IMR-90 (cell line): ENCODE measurements at regions not wholly inside any gene's neighbourhood (a gene's known extent, or its start where the extent isn't known, plus 50 kb on each side); places are given as distances from the start of the nearest gene placed in this dataset.

Experiments used
- ATAC-seq: fragments of 200-7000 bp; cut with Tn5 transposase; 2 replicates; pipeline ENCODE4 v1.9.1; 2020; ENCODE audit warnings: low read depth, mild to moderate bottlenecking, moderate library complexity
- BruUV-seq: library from RNA; stranded (reverse); fragments of 400-500 nt; replicated peaks from 2 replicates; lab custom pipeline; 2021; lab: Mats Ljungman, UMichigan
- CTCF ChIA-PET: fragments of 300-600 bp; formaldehyde crosslinking; extraction: SDS; loops from one replicate; lab custom pipeline; 2021; ENCODE audit warnings: antibody characterized with exemption; lab: Yijun Ruan, JAX
- POLR2A ChIA-PET: fragments of 300-600 bp; sonication (Branson Sonifier 250); formaldehyde crosslinking; loops from one replicate; lab custom pipeline; 2022; ENCODE audit warnings: antibody characterized with exemption; ENCODE audit not compliant: unreplicated experiment; lab: Charles Lee
- DNase-seq: peaks from one replicate; pipeline ENCODE4 v3.0.0; 2013
- H2AFZ ChIP-seq: replicated peaks from 2 replicates; pipeline ENCODE3; 2013; ENCODE audit warnings: low read length, mild to moderate bottlenecking; ENCODE audit not compliant: poor library complexity
- H2AK5ac ChIP-seq: 2 replicates; pipeline ENCODE4 v1.6.1; 2013; ENCODE audit warnings: low read depth, low read length, inconsistent platforms
- H2AK9ac ChIP-seq: replicated peaks from 2 replicates; pipeline ENCODE3; 2013; ENCODE audit warnings: mild to moderate bottlenecking, low read depth, low read length, moderate library complexity; ENCODE audit not compliant: poor library complexity
- H2BK120ac ChIP-seq: 2 replicates; pipeline ENCODE4 v1.6.1; 2013; ENCODE audit warnings: low read depth, low read length, inconsistent platforms
- H2BK15ac ChIP-seq: 3 replicates; pipeline ENCODE4 v1.6.1; 2013; ENCODE audit warnings: low read depth, low read length, inconsistent platforms
- H2BK20ac ChIP-seq: 2 replicates; pipeline ENCODE4 v1.6.1; 2013; ENCODE audit warnings: low read depth, mild to moderate bottlenecking, inconsistent platforms, low read length, moderate library complexity
- H2BK5ac ChIP-seq: 2 replicates; pipeline ENCODE4 v1.6.1; 2013; ENCODE audit warnings: mild to moderate bottlenecking, low read depth, low read length, inconsistent platforms; ENCODE audit not compliant: poor library complexity, severe bottlenecking
- H3K14ac ChIP-seq: replicated peaks from 2 replicates; pipeline ENCODE4 v1.6.1; 2013; ENCODE audit warnings: low read depth, low read length, inconsistent platforms
- H3K18ac ChIP-seq: 2 replicates; pipeline ENCODE4 v1.6.1; 2013; ENCODE audit warnings: low read depth, low read length, control low read depth
- H3K23ac ChIP-seq: 2 replicates; pipeline ENCODE4 v1.6.1; 2013; ENCODE audit warnings: low read depth, low read length, inconsistent platforms
- H3K27ac ChIP-seq: 2 replicates; pipeline ENCODE4 v1.5.1; 2013; ENCODE audit warnings: mild to moderate bottlenecking, control low read depth, low read length; ENCODE audit not compliant: insufficient read depth
- H3K27me3 ChIP-seq: 2 replicates; pipeline ENCODE4 v1.6.1; 2013; ENCODE audit warnings: low read length; ENCODE audit not compliant: control insufficient read depth, insufficient read depth
- H3K36me3 ChIP-seq: 2 replicates; pipeline ENCODE4 v1.6.1; 2013; ENCODE audit warnings: low read length, mixed read lengths; ENCODE audit not compliant: control insufficient read depth, insufficient read depth
- H3K4ac ChIP-seq: 2 replicates; pipeline ENCODE4 v1.6.1; 2013; ENCODE audit warnings: low read depth, low read length, inconsistent platforms
- H3K4me1 ChIP-seq: 2 replicates; pipeline ENCODE4 v1.6.1; 2013; ENCODE audit warnings: low read length, mixed read lengths; ENCODE audit not compliant: control insufficient read depth, insufficient read depth
- H3K4me2 ChIP-seq: 2 replicates; pipeline ENCODE4 v1.6.1; 2013; ENCODE audit warnings: low read depth, mild to moderate bottlenecking, control low read depth, low read length, moderate library complexity
- H3K4me3 ChIP-seq: 2 replicates; pipeline ENCODE4 v1.5.1; 2013; ENCODE audit warnings: low read depth, mild to moderate bottlenecking, control low read depth, low read length, moderate library complexity; ENCODE audit not compliant: insufficient read depth
- H3K56ac ChIP-seq: 2 replicates; pipeline ENCODE4 v1.6.1; 2013; ENCODE audit warnings: low read length, inconsistent platforms; ENCODE audit not compliant: insufficient read depth; ENCODE audit errors: extremely low read depth
- H3K79me1 ChIP-seq, 2 experiments: 2 replicates each; pipeline ENCODE4 v1.6.1; 2013; ENCODE audit warnings: low read length in 2 of 2, inconsistent platforms in 1 of 2, low read depth in 1 of 2
- H3K9ac ChIP-seq: 2 replicates; pipeline ENCODE4 v1.6.1; 2013; ENCODE audit warnings: low read depth, low read length, control low read depth
- H3K9me1 ChIP-seq: 2 replicates; pipeline ENCODE4 v1.6.1; 2013; ENCODE audit warnings: low read length, inconsistent platforms; ENCODE audit not compliant: insufficient read depth
- H3K9me3 ChIP-seq: 2 replicates; pipeline ENCODE4 v1.6.1; 2013; ENCODE audit warnings: low read length; ENCODE audit not compliant: control insufficient read depth, insufficient read depth
- H4K20me1 ChIP-seq: 2 replicates; pipeline ENCODE4 v1.6.1; 2013; ENCODE audit warnings: low read length, inconsistent platforms; ENCODE audit not compliant: insufficient read depth
- H4K5ac ChIP-seq: 2 replicates; pipeline ENCODE4 v1.6.1; 2013; ENCODE audit warnings: mild to moderate bottlenecking, low read depth, low read length, control low read depth
- H4K8ac ChIP-seq, 2 experiments: 2 replicates each; pipeline ENCODE4 v1.6.1; 2013; ENCODE audit warnings: low read depth in 2 of 2, low read length in 2 of 2, control low read depth in 1 of 2, inconsistent platforms in 1 of 2
- H4K91ac ChIP-seq: 2 replicates; pipeline ENCODE4 v1.6.1; 2013; ENCODE audit warnings: low read depth, low read length, inconsistent platforms; ENCODE audit not compliant: insufficient read depth
- BHLHE40 ChIP-seq: fragments of 150-350 bp; IDR thresholded peaks from 2 replicates; pipeline ENCODE4 v1.6.1; 2016; ENCODE audit warnings: mild to moderate bottlenecking, low read depth, low read length
- CHD1 ChIP-seq: IDR thresholded peaks from 2 replicates; pipeline ENCODE4 v1.6.1; 2012; ENCODE audit warnings: low read depth, low read length, improper control_type of control experiment
- ELK1 ChIP-seq: fragments of 150-350 bp; IDR thresholded peaks from 2 replicates; pipeline ENCODE4 v1.6.1; 2016; ENCODE audit warnings: low read depth, mild to moderate bottlenecking, low read length, moderate library complexity, borderline replicate concordance
- FOS ChIP-seq: fragments of 150-350 bp; IDR thresholded peaks from 2 replicates; pipeline ENCODE4 v1.6.1; 2016; ENCODE audit warnings: low read depth, low read length
- MAFK ChIP-seq: IDR thresholded peaks from 2 replicates; pipeline ENCODE4 v1.6.1; 2012; ENCODE audit warnings: low read depth, low read length, improper control_type of control experiment
- MAZ ChIP-seq: IDR thresholded peaks from 2 replicates; pipeline ENCODE4 v1.6.1; 2012; ENCODE audit warnings: low read depth, mild to moderate bottlenecking, low read length, improper control_type of control experiment, moderate library complexity, borderline replicate concordance
- MXI1 ChIP-seq: IDR thresholded peaks from 2 replicates; pipeline ENCODE4 v1.6.1; 2012; ENCODE audit warnings: low read depth, mild to moderate bottlenecking, low read length, moderate library complexity, borderline replicate concordance
- NFE2L2 ChIP-seq: fragments of 150-350 bp; IDR thresholded peaks from 2 replicates; pipeline ENCODE4 v1.6.1; 2016; ENCODE audit warnings: low read depth, mild to moderate bottlenecking, low read length
- POLR2A ChIP-seq: IDR thresholded peaks from 2 replicates; pipeline ENCODE4 v1.6.1; 2012; ENCODE audit warnings: mild to moderate bottlenecking, low read depth, low read length
- RCOR1 ChIP-seq: IDR thresholded peaks from 2 replicates; pipeline ENCODE4 v1.6.1; 2012; ENCODE audit warnings: mild to moderate bottlenecking, low read length, improper control_type of control experiment; ENCODE audit not compliant: insufficient replicate concordance
- RFX5 ChIP-seq: IDR thresholded peaks from 2 replicates; pipeline ENCODE4 v1.8.0; 2012; ENCODE audit warnings: low read depth, mild to moderate bottlenecking, low read length, moderate library complexity
- SMC3 ChIP-seq: fragments of 150-350 bp; IDR thresholded peaks from 2 replicates; pipeline ENCODE4 v1.6.1; 2016; ENCODE audit warnings: low read depth, mild to moderate bottlenecking, antibody characterized with exemption, low read length, moderate library complexity
- WGBS, 2 experiments: methylation state at CpG; one replicate each; pipeline versions ENCODE4 v1.1.5 to v1.1.7; 2013; ENCODE audit warnings: missing lambda C conversion rate in 2 of 2; ENCODE audit not compliant: insufficient read length in 1 of 2; ENCODE audit errors: extremely low coverage in 2 of 2; 5-methylcytosine and 5-hydroxymethylcytosine counted together
- dilution Hi-C: fragments of 300-500 bp; cut with HindIII; formaldehyde crosslinking; loops from one replicate; pipeline ENCODE4 v1.14.3; 2018; ENCODE audit warnings: low sequenced_read_pairs; ENCODE audit not compliant: unreplicated experiment
- in situ Hi-C: fragments of 300-500 bp; cut with MboI; formaldehyde crosslinking; loops from 3 replicates; pipeline ENCODE4 v1.14.3; 2019; ENCODE audit warnings: low sequenced_read_pairs, inconsistent platforms, mixed read lengths
- intact Hi-C: fragments of 100-400 bp; cut with micrococcal nuclease; formaldehyde crosslinking; loops from 2 replicates; pipeline ENCODE4 v1.10.0; 2022

- H3K36me3 ChIP-seq, result no peaks in the 10 kb centered on the region
- intact Hi-C loops, result no loop called here
- no peak overlapping the region for H3K56ac ChIP-seq
- DNase-seq (no peak), ATAC-seq (no peak)
- no peak overlapping the region for H3K23ac ChIP-seq
- peak overlapping the region; percentile 64; the same call in 1 of the 2 replicates for H4K91ac ChIP-seq
- CTCF ChIA-PET, result interaction anchor here (0.7 kb wide), 1 partner anchor 321 kb away, joined by 3 read pairs; no protein-coding TSS in a partner anchor
- BruUV-seq, result no TSS peak
- H3K27ac ChIP-seq, result no peak overlapping the region
- peak overlapping the region; percentile 88; the same call in 1 of the 2 replicates for H2AK5ac ChIP-seq
- H4K8ac ChIP-seq, result peak overlapping the region; percentile 60 to 71; a peak in 2 of 4 replicates
- no peak overlapping the region for H3K4me3 ChIP-seq
- H4K20me1 ChIP-seq, result no peaks in the 10 kb centered on the region
- in situ Hi-C loops, result no loop called here
- H2BK120ac ChIP-seq, result peak overlapping the region; percentile 74
- H3K9me1 ChIP-seq, result 0 out of 2 replicates have a peak, but pooled peaks cover 2% of the 10 kb centered on the region
- peak overlapping the region; percentile 88; the same call in 2 of the 3 replicates for H2BK15ac ChIP-seq
- no peaks in the 10 kb centered on the region for H3K9me3 ChIP-seq
- H3K4me1 ChIP-seq, result peaks cover 8% of the 10 kb centered on the region
- H3K4ac ChIP-seq, result peak overlapping the region; percentile 71
- no peaks in the 10 kb centered on the region for H3K27me3 ChIP-seq
- no peak overlapping the region for H3K4me2 ChIP-seq
- WGBS, 2 experiments, result no CpG with 5 or more reads among the region's 2 CpGs
- no peak overlapping the region; the same call in 1 of the 2 replicates for H4K5ac ChIP-seq
- TF ChIP-seq ELK1 (no peak), MXI1 (no peak), MAFK (no peak), SMC3 (no peak), MAZ (no peak), NFE2L2 (no peak), RFX5 (no peak), FOS (no peak), POLR2A (no peak), CHD1 (no peak), RCOR1 (no peak), BHLHE40 (no peak)
- no peak overlapping the region for H2AK9ac ChIP-seq
- 0 out of 2 replicates have a peak overlapping the region, but pooled peaks have one; percentile 37 for H3K14ac ChIP-seq
- POLR2A ChIA-PET, result no interaction called here
- H3K79me1 ChIP-seq, result no peaks in the 10 kb centered on the region
- H3K9ac ChIP-seq, result no peak overlapping the region
- H3K18ac ChIP-seq, result no peak overlapping the region
- peak overlapping the region; percentile 83 for H2BK20ac ChIP-seq
- dilution Hi-C loops, result no loop called here
- H2BK5ac ChIP-seq, result no peak overlapping the region
- H2AFZ ChIP-seq, result no peak overlapping the region
These were observed 90.8 kb downstream of the CCDC71L start for GRCh38 chr7:106570146-106570545.
